GM19025 (cell line): ENCODE measurements at regions not wholly inside any gene's neighbourhood (a gene's known extent, or its start where the extent isn't known, plus 50 kb on each side); places are given as distances from the start of the nearest gene placed in this dataset.
"Not testable (repeated sequence)": the region's sequence is repeated elsewhere in the genome, so short reads cannot be mapped to it uniquely, and the experiment has no call there.

ENCODE experiments used
- ATAC-seq: cut with Tn5 transposase; IDR thresholded peaks from one replicate; pipeline ENCODE4 v1.9.1; 2021; ENCODE audit warnings: mild to moderate bottlenecking, low read depth, moderate library complexity; ENCODE audit not compliant: unreplicated experiment

- ATAC-seq: no peak
Observed at GRCh38 chr3:182631183-182632076, 161.9 kb upstream of the ATP11B start.

DNA sequence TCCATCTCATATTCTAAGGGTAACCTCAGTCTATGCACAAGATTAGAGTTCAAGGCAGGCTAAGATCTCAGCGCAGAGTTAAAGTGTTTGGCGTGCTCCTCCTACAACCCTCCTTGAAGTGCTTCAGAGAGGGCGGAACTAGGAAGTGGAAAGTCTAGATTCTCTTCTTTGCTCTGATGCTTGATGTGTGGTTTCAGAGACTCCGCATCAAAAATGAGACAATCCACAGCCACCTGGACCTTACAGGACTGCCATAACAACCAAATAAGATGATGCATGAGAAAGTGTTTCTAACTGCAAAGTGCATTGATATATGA, 161.3 kb upstream of the ATP11B start:
- no peak for ATAC-seq

DNA sequence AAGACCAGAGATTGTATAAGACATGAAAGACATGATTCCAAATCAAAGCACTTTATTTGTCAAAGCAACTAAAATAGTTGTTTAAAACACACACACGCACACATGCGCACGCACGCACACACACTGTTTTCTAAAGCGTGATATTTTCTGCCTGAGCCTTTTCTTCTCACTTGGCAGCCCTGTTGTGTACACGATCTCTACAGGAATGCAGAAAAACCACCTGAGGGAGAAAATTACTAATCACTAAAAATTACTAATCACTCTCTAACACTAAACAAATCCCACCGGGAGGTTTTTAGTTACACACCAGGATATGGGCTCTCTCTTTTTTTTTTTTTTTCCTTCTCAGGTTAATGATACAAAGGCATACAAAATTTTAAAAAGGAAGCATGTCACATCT, 160.1 kb upstream of the ATP11B start:
- ATAC-seq: no peak

- no peak for ATAC-seq
Observed at GRCh38 chr3:182636646-182637045, 156.7 kb upstream of the ATP11B start.

GRCh38 chr3:182637350-182638110, 155.8 kb upstream of the ATP11B start:
- ATAC-seq: no peak

DNA sequence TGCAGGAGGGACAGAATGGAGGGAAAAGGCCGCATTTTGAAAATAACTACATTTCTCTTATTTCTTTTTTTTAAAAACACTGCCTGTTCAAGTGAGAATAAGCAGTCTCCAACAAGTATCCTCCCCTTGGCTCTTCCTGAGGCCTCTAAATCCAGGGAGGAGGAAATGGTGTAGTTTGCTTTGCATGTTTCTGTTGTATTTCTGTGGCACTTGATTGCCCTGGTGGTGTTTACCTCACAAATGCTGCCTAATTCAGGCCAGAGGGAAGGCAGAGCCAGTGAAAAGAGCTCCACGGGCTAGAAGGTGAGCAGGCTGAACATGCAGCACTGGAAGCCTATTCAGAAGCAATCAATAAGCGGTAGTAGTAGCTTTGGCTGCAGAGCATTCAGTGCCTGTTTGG, 149.3 kb upstream of the ATP11B start:
- no peak for ATAC-seq

GRCh38 chr3:182644790-182645433, 148.4 kb upstream of the ATP11B start:
- no peak for ATAC-seq

DNA sequence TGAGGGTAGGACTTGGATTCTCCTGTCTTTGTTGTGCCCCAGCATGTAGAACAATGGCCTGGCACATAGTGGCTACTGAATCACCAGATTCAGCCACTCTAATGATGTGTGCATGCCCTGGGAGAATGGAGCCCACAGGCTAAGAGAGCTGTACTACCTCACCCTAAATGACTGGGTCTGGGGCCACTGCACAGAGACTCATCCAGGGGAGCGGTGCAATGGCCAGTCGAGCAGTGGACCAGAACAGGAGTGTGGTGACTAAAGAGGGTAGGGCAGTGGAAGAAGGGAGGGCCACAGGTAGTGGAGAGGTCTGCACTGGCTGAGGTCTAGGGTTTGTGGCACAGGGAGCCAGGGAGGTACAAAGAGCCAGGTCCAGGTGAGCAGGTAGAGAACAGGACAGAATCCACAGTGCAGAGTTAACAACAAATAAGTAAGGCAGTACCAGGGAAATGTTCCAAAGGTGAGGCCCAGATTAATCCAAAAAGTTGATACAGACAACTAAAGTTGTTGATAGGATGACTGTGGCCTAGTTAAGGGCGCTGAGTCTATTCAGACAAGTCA, 142.7 kb upstream of the ATP11B start:
- ATAC-seq: no peak

GRCh38 chr3:182651461-182651860, 141.8 kb upstream of the ATP11B start:
- ATAC-seq: no peak

DNA sequence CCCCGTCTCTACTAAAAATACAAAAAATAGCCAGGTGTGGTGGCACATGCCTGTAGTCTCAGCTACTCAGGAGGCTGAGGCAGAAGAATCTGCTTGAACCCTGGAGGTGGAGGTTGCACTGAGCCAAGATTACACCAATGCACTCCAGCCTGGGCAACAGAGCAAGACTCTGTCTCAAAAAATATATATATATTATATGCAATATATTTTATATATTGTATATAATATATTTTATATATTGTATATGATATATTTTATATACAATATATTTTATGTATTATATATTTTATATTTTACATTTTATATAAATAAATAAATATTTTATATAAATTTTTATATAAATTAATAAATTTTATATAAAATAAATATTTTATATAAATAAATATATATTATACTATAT, 140.2 kb upstream of the ATP11B start:
- ATAC-seq: not testable (repeated sequence)

DNA sequence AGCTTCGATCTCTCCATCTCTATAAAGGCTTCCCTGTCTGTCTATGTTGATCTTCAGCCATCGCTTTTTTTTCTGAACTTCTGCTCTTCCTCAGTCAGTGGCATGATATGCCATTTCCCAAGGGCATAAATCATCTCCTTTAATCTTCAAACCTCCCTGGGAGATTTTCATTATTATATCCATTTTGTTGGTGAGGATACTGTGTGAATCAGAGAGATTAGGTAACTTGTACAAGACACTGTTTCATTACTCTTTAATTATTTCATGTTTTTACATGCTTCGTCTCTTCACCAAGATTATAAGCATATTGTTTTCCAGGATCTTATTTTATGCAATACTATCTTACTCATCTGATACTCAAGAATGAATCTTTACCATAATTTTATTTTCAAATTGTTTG, 124.8 kb upstream of the ATP11B start:
- no peak for ATAC-seq

GRCh38 chr3:182668974-182669373, 124.3 kb upstream of the ATP11B start:
- ATAC-seq: no peak

GRCh38 chr3:182671541-182671940, 121.8 kb upstream of the ATP11B start:
- no peak for ATAC-seq

DNA sequence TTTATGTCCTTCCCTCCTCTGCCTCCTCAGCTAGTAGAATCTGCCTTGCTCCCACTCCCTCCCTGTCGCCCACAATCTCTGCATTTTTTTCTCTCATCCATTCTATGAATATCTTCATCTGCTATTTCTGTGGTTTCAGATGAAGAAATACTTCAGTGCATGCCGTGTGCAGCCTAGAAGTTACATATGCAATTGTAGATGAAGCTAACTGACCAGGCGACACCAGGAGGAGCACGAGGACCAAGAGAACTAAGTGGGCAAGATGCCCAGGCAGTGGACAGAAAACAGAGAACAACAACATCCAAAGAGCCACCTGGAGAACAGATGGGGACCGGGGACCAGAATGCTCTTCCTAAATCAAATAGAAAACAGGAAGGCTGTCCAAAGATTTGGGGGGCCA, 121.4 kb upstream of the ATP11B start:
- ATAC-seq: no peak

GRCh38 chr3:182673336-182673735, 120.0 kb upstream of the ATP11B start:
- ATAC-seq: no peak

GRCh38 chr3:182682263-182683241, 110.8 kb upstream of the ATP11B start:
- peak; percentile 89 for ATAC-seq

GRCh38 chr3:182683453-182683852, 109.9 kb upstream of the ATP11B start:
- ATAC-seq: peak; percentile 51

DNA sequence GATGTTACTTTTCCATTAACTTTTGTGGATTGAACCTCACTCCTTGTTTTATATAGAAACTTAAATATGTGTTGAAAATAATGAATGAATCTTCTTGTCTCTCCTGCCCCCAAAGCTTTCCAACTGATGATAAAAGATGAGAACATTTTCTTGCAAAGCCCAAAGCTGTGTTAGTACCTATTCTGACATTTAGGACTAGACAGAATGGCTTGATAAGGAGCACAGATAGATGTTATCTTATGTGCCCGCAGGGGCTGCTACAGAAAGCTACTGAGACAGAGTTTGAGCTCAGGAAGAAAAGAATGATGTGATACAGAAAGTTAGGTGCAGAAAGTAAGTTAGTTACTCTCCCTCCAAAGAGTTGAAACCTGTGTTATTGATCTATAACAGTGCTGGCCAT, 109.4 kb upstream of the ATP11B start:
- no peak for ATAC-seq

GRCh38 chr3:182686033-182686886, 107.0 kb upstream of the ATP11B start:
- no peak for ATAC-seq
